K562 (cell line): ENCODE measurements at regions not wholly inside any gene's neighbourhood (a gene's known extent, or its start where the extent isn't known, plus 50 kb on each side); places are given as distances from the start of the nearest gene placed in this dataset.

ENCODE experiments used
- ATAC-seq: fragments of 200-7000 bp; cut with Tn5 transposase; 3 replicates; pipeline ENCODE4 v1.9.1; 2020; ENCODE audit warnings: moderate library complexity
- BruUV-seq: library from RNA; stranded (reverse); fragments of 400-500 nt; replicated peaks from 2 replicates; lab custom pipeline; 2021; lab: Mats Ljungman, UMichigan
- CTCF ChIA-PET: fragments of 300-600 bp; formaldehyde crosslinking; extraction: SDS; loops from one replicate; lab custom pipeline; 2021; ENCODE audit warnings: low intra/inter-chr PET ratio; lab: Yijun Ruan, JAX
- POLR2A ChIA-PET: fragments of 300-600, 350-650 bp; sonication (Branson Sonifier 250); formaldehyde crosslinking; extraction: SDS; loops from one replicate; lab custom pipeline; 2021; ENCODE audit warnings: antibody characterized with exemption, inconsistent platforms; lab: Yijun Ruan, JAX
- DNase-seq, 4 experiments: peaks; one replicate each; pipeline versions ENCODE4 v3.0.0 to v3.0.0-alpha.2; 2011 to 2018; ENCODE audit warnings: low spot score in 3 of 4, mixed read lengths in 3 of 4; ENCODE audit errors: extremely low read depth in 1 of 4
- FAIRE-seq: peaks from 2 replicates; lab custom pipeline; 2011; peaks lifted over from hg19 to GRCh38; lab: Jason Lieb, UNC
- H2AFZ ChIP-seq: 2 replicates; pipeline ENCODE4 v1.6.0; 2011; ENCODE audit warnings: low read depth, low read length, control low read depth, inconsistent platforms
- H3K27ac ChIP-seq: fragments of 200-600 bp; 3 replicates; pipeline ENCODE4 v1.8.0; 2011; ENCODE audit warnings: low read depth, mild to moderate bottlenecking, control low read depth, inconsistent platforms, low read length, moderate library complexity, mixed read lengths; ENCODE audit errors: extremely low read depth
- H3K27me3 ChIP-seq, 2 experiments: fragments of 300-600 bp in 1 of 2; 2 replicates in 1 of 2; 3 replicates in 1 of 2; pipeline versions ENCODE4 v1.6.0 to v1.8.0; 2011; ENCODE audit warnings: inconsistent platforms in 2 of 2, low read length in 2 of 2, mild to moderate bottlenecking in 1 of 2, mixed read lengths in 1 of 2, moderate library complexity in 1 of 2; ENCODE audit not compliant: control insufficient read depth in 2 of 2, insufficient read depth in 2 of 2
- H3K36me3 ChIP-seq: fragments of 300-600 bp; 3 replicates; pipeline ENCODE4 v1.8.0; 2011; ENCODE audit warnings: mild to moderate bottlenecking, low read length, inconsistent platforms; ENCODE audit not compliant: control insufficient read depth, insufficient read depth
- H3K4me1 ChIP-seq, 2 experiments: fragments of 200-600 bp in 1 of 2; replicated peaks in 1 of 2; 2 replicates in 1 of 2; 3 replicates in 1 of 2; pipeline versions ENCODE4 v1.5.1 to v1.8.0; 2011; ENCODE audit warnings: inconsistent platforms in 2 of 2, low read length in 2 of 2, mild to moderate bottlenecking in 1 of 2, mixed read lengths in 1 of 2, moderate library complexity in 1 of 2; ENCODE audit not compliant: control insufficient read depth in 2 of 2, insufficient read depth in 2 of 2
- H3K4me2 ChIP-seq: 2 replicates; pipeline ENCODE4 v1.6.1; 2011; ENCODE audit warnings: low read length, control low read depth, inconsistent platforms, mixed read lengths; ENCODE audit not compliant: insufficient read depth
- H3K4me3 ChIP-seq: fragments of 200-600 bp; sonication (generic), shearing (Covaris generic); 2 replicates; pipeline ENCODE4 v1.5.1; 2016; ENCODE audit warnings: control low read depth, inconsistent platforms
- H3K79me2 ChIP-seq: fragments of 200-600 bp; 3 replicates; pipeline ENCODE4 v1.8.0; 2011; ENCODE audit warnings: low read length, inconsistent platforms; ENCODE audit not compliant: control insufficient read depth, insufficient read depth
- H3K9ac ChIP-seq, 2 experiments: 2 replicates each; pipeline versions ENCODE4 v1.6.0 to v1.6.1; 2011; ENCODE audit warnings: low read depth in 2 of 2, low read length in 2 of 2, control low read depth in 1 of 2, inconsistent platforms in 1 of 2, mild to moderate bottlenecking in 1 of 2, mixed read lengths in 1 of 2; ENCODE audit not compliant: insufficient read depth in 1 of 2
- H3K9me1 ChIP-seq: one replicate; pipeline ENCODE4 v1.6.0; 2011; ENCODE audit warnings: inconsistent platforms, mild to moderate bottlenecking, low read length, moderate library complexity; ENCODE audit not compliant: control insufficient read depth, insufficient read depth
- H3K9me3 ChIP-seq: replicated peaks from 2 replicates; pipeline ENCODE4 v1.5.1; 2011; ENCODE audit warnings: low read depth, low read length, inconsistent platforms; ENCODE audit not compliant: control insufficient read depth, insufficient read depth
- H4K20me1 ChIP-seq: replicated peaks from 2 replicates; pipeline ENCODE4 v1.6.1; 2011; ENCODE audit warnings: low read length, inconsistent platforms, mixed read lengths; ENCODE audit not compliant: control insufficient read depth, insufficient read depth
- ELF2 ChIP-seq: fragments of 250-450 bp; sonication (Bioruptor Pico); IDR thresholded peaks from 2 replicates; pipeline ENCODE4 v1.5.0; 2021; ENCODE audit warnings: mild to moderate bottlenecking
- FOXP1 ChIP-seq: sonication (generic); formaldehyde crosslinking; IDR thresholded peaks from 2 replicates; pipeline ENCODE4 v1.8.0; 2022; ENCODE audit warnings: mild to moderate bottlenecking, missing genetic modification reagents
- GABPA ChIP-seq: fragments of 200-800 bp; sonication (Bioruptor generic); conservative IDR thresholded peaks from 2 replicates; pipeline ENCODE4 v1.6.1; 2016; ENCODE audit warnings: low read depth, missing genetic modification characterization, missing compliant biosample characterization
- GATA2 ChIP-seq: sonication (generic); formaldehyde crosslinking; IDR thresholded peaks from 2 replicates; pipeline ENCODE4 v1.4.0; 2020; ENCODE audit warnings: mild to moderate bottlenecking, missing genetic modification reagents
- ILK ChIP-seq: fragments of 450-650 bp; IDR thresholded peaks from 2 replicates; pipeline ENCODE4 v1.6.1; 2016; ENCODE audit warnings: missing genetic modification characterization, low read depth, mild to moderate bottlenecking, missing compliant biosample characterization, moderate library complexity, borderline replicate concordance
- KLF1 ChIP-seq: fragments of 450-650 bp; IDR thresholded peaks from 2 replicates; pipeline ENCODE4 v1.6.1; 2016; ENCODE audit warnings: missing genetic modification characterization, missing compliant biosample characterization
- MTA1 ChIP-seq: fragments of 450-650 bp; IDR thresholded peaks from 2 replicates; pipeline ENCODE4 v1.6.1; 2017; ENCODE audit warnings: borderline replicate concordance
- MYNN ChIP-seq, 2 experiments: sonication (generic); formaldehyde crosslinking in 1 of 2; IDR thresholded peaks; 2 replicates each; pipeline versions ENCODE4 v1.5.0 to v1.6.1; 2016 to 2020; ENCODE audit warnings: antibody characterized with exemption in 1 of 2, missing genetic modification reagents in 1 of 2
- NFYB ChIP-seq: IDR thresholded peaks from 2 replicates; pipeline ENCODE4 v1.6.1; 2011; ENCODE audit warnings: mild to moderate bottlenecking, moderate library complexity; ENCODE audit not compliant: insufficient read length; ENCODE audit errors: extremely low read depth
- PPARD ChIP-seq: fragments of 250-450 bp; sonication (Bioruptor Pico); IDR thresholded peaks from 2 replicates; pipeline ENCODE4 v1.8.0; 2022; ENCODE audit warnings: inconsistent platforms, mild to moderate bottlenecking, moderate library complexity
- PYGO2 ChIP-seq: fragments of 450-650 bp; IDR thresholded peaks from 2 replicates; pipeline ENCODE4 v1.6.1; 2016; ENCODE audit warnings: mild to moderate bottlenecking, missing genetic modification characterization, moderate library complexity, missing compliant biosample characterization
- RFX1 ChIP-seq: fragments of 450-650 bp; IDR thresholded peaks from 2 replicates; pipeline ENCODE4 v1.6.1; 2016; ENCODE audit warnings: mild to moderate bottlenecking, moderate library complexity
- SETDB1 ChIP-seq: IDR thresholded peaks from one replicate; pipeline ENCODE4 v1.6.1; 2012; ENCODE audit warnings: low read length, control low read depth, inconsistent platforms
- SMAD2 ChIP-seq: fragments of 150-350 bp; IDR thresholded peaks from 2 replicates; pipeline ENCODE4 v1.6.1; 2014; ENCODE audit warnings: low read depth, mild to moderate bottlenecking, low read length
- TAF7 ChIP-seq: fragments of 450-650 bp; IDR thresholded peaks from 2 replicates; pipeline ENCODE4 v1.6.1; 2016; ENCODE audit warnings: missing genetic modification characterization, missing compliant biosample characterization
- ZNF655 ChIP-seq: fragments of 250-450 bp; sonication (Bioruptor Pico); IDR thresholded peaks from 2 replicates; pipeline ENCODE4 v1.5.0; 2021
- ZZZ3 ChIP-seq: fragments of 450-650 bp; IDR thresholded peaks from 2 replicates; pipeline ENCODE4 v1.6.1; 2016; ENCODE audit warnings: antibody characterized with exemption, mild to moderate bottlenecking, moderate library complexity
- WGBS: fragments of 100-300 bp; shearing (Covaris generic); methylation state at CpG from one replicate; pipeline ENCODE4 v1.1.6; 2016; ENCODE audit warnings: low coverage, mixed read lengths; ENCODE audit not compliant: insufficient coverage; ENCODE audit errors: missing lambda C conversion rate; 5-methylcytosine and 5-hydroxymethylcytosine counted together
- in situ Hi-C: fragments of 300-500 bp; cut with MboI; formaldehyde crosslinking; loops from 4 replicates; pipeline ENCODE4 v1.15.0; 2018; ENCODE audit warnings: inconsistent platforms, mixed read lengths
- intact Hi-C: fragments of 100-400 bp; cut with micrococcal nuclease; formaldehyde crosslinking; loops from 2 replicates; pipeline ENCODE4 v1.14.2; 2022
- TF ChIP-seq, protein P1 (sequence below): fragments of 450-650 bp; formaldehyde crosslinking; IDR thresholded peaks from 2 replicates; pipeline ENCODE4 v1.4.0; 2022; ENCODE audit warnings: mild to moderate bottlenecking, moderate library complexity
- TF ChIP-seq, protein P2 (sequence below): conservative IDR thresholded peaks from 2 replicates; pipeline ENCODE4 v1.6.1; 2011; ENCODE audit warnings: low read depth, mild to moderate bottlenecking, low read length; ENCODE audit not compliant: control insufficient read depth

DNA sequence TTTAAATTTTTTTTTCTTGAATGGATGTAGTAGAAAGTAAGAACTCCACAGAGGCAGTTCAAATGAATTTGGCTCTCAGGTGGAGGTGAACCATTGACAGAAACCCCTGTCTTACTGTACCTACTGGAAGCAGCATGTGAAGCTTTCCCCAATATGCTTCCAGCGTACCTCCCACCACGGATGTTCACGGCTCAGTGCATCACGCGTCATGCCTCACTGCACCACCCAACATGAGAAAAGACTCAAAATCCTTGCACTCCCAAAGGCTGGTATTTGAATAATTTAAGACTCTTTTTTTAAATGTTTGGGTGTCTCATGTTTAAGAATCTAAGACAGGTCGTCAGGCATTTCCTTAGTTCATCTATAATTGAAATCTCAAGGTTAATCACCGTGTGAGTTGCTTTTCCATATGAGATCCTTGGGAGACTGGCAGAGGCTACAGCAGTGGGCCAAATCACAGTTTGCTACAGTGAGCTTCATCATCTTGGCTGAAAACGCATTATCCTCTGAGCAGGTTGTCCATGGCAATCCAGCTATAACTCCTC is 846.4 kb downstream of the DCDC2C start:
- no peaks in the 10 kb centered on the region for H4K20me1 ChIP-seq

More for the DNA sequence above, 846.4 kb downstream of the DCDC2C start:
- DNase-seq (no peak), ATAC-seq (no peak), FAIRE-seq (no peak)
- POLR2A ChIA-PET = no interaction called here
- CTCF ChIA-PET = no interaction called here
- no TSS peak for BruUV-seq
- Histone ChIP-seq H3K4me1 (no peaks in the 10 kb centered on the region), H3K9me3 (no peaks in the 10 kb centered on the region; the same call in none of the 2 replicates), H3K4me2 (no peak overlapping the region), H3K27ac (no peak overlapping the region), H3K4me3 (no peak overlapping the region), H3K36me3 (no peaks in the 10 kb centered on the region), H3K27me3 (no peaks in the 10 kb centered on the region), H3K9ac (no peak overlapping the region), H3K79me2 (no peaks in the 10 kb centered on the region), H3K9me1 (no peaks in the 10 kb centered on the region), H2AFZ (no peak overlapping the region)
- intact Hi-C loops = no loop called here
- in situ Hi-C loops = no loop called here
- no peak for TF ChIP-seq GATA2
- TF ChIP-seq, protein P1, sequence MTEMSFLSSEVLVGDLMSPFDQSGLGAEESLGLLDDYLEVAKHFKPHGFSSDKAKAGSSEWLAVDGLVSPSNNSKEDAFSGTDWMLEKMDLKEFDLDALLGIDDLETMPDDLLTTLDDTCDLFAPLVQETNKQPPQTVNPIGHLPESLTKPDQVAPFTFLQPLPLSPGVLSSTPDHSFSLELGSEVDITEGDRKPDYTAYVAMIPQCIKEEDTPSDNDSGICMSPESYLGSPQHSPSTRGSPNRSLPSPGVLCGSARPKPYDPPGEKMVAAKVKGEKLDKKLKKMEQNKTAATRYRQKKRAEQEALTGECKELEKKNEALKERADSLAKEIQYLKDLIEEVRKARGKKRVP (CRISPR knock-in tag) = no peak
- no peak for TF ChIP-seq MYNN (IDR thresholded peaks at IDR 0.05)
- TF ChIP-seq MYNN (CRISPR knock-in tag; IDR thresholded peaks at IDR 0.05) = no peak
- no peak for TF ChIP-seq ELF2 (CRISPR knock-in tag)
- TF ChIP-seq FOXP1 (CRISPR knock-in tag) = no peak
- TF ChIP-seq MTA1 = no peak
- TF ChIP-seq KLF1 (tag) = no peak
- no peak for TF ChIP-seq PYGO2 (tag)
- no peak for TF ChIP-seq SETDB1
- no peak for TF ChIP-seq TAF7
- TF ChIP-seq ZZZ3 = no peak
- no peak for TF ChIP-seq GABPA (tag)
- TF ChIP-seq ILK (tag) = no peak
- no peak for TF ChIP-seq SMAD2
- no peak for TF ChIP-seq NFYB
- TF ChIP-seq, protein P2, sequence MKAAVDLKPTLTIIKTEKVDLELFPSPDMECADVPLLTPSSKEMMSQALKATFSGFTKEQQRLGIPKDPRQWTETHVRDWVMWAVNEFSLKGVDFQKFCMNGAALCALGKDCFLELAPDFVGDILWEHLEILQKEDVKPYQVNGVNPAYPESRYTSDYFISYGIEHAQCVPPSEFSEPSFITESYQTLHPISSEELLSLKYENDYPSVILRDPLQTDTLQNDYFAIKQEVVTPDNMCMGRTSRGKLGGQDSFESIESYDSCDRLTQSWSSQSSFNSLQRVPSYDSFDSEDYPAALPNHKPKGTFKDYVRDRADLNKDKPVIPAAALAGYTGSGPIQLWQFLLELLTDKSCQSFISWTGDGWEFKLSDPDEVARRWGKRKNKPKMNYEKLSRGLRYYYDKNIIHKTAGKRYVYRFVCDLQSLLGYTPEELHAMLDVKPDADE = no peak
- TF ChIP-seq ZNF655 (CRISPR knock-in tag) = no peak
- TF ChIP-seq PPARD = no peak
- TF ChIP-seq RFX1 = no peak
- WGBS = 0% methylated on average over 8 of the region's 8 CpGs
